Suppressor macrophage treated with lipopolysaccharide for 1 hour (primary cell): ENCODE measurements at regions not wholly inside any gene's neighbourhood (a gene's known extent, or its start where the extent isn't known, plus 50 kb on each side); places are given as distances from the start of the nearest gene placed in this dataset.
A peak's percentile ranks its signal among the peaks of the same experiment; 100 is the strongest.

Experiments
- DNase-seq, 3 donors: peaks; one replicate each; pipeline ENCODE4 v3.0.0-alpha.2; 2020 to 2022

DNA sequence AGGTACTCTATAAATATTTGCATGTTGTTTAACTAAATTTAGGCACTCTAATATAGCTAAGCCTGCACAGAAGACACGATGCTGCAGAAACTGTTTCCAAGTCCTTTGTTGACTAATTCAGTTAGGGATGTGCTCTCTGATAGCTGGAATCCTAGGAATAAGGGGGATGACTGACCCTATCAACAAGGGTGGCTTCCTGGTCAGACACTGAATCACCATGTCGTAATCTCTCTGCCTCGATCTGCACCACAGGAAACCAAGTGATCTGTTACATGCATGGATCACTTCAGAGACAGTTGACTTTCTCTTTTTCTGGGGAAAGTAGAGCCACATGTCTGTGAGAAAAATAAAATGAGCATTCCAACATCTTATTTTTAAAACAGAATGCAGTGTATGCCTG, 169.1 kb downstream of the GUCY2F start:
- peak in 1 of 3 donors; percentile 7 for DNase-seq

DNA sequence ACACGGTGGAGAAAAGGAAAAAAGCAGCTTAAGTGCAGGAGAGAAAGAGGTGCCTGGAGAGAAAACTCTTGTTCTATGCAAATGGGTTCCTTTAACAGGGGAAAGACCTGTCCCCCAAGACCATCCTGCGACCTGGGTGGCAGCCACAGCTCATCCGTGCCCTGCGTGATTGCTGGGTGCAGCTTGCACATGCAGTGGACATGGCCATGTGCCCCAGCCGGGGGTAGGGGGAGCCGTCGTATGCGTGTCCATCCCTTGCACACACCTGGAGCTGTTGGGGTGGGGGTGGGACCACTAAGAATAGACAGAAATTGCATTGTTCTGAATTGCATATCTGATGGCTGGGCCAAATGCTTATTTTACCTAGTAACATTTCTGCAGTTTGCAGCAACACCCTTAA, 171.9 kb downstream of the GUCY2F start:
- DNase-seq: no peak

DNA sequence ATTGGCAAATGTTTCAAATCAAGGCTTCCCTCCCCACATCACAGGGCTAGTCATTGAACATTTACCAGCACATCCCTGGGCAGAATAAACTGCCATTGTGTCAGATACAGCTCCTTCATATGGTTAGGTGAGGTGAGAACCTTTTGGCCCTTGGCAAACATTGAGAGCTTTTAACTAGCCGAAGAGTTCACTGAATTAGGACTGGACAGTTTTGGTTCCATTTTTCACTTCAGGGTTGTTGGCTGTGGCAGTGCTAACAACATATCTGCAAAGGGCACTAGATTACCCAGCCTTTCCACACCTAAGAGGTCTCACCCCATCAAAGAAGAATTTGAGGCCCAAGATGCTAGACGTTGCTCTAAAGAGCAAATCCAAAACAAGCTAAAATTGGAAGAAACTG, 180.7 kb downstream of the GUCY2F start:
- DNase-seq: no peak

DNA sequence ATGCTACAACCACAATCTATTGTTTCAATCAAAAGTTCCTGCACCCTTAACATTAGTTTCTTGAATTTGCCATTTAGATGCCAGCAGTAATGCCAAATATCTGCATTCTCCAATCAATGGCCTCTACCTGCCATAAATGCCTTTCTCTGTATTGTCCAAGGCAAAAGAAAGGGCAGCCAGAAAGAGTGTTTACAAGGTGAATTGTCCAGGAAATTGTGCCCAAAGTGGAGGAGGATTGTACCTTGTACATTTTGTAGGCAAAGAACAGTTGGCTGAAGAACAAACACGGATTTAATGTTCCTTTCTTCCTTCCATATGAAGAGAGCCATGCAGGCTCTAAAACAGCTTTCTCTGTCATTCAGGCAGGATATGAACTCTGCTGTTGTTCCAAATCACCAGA, 181.5 kb downstream of the GUCY2F start:
- no peak for DNase-seq

DNA sequence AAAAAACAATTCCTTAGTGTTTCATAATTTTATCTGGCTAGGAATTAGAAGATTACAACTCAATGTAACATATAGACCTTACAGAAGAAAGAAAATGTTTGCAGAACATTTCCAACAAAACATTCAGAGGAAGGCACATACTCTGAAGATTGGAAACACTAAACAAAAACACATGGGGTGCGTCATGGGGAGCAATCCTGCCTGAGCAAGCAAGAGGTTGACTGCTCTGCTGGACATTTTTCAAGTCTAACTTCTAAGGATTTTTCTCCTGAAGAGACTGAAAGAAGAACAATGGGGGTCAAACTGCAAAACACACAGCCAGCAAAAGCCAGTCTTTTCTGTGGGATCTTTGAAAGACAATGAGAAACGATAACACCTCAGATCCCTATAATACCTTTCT, 182.8 kb downstream of the GUCY2F start:
- no peak for DNase-seq

DNA sequence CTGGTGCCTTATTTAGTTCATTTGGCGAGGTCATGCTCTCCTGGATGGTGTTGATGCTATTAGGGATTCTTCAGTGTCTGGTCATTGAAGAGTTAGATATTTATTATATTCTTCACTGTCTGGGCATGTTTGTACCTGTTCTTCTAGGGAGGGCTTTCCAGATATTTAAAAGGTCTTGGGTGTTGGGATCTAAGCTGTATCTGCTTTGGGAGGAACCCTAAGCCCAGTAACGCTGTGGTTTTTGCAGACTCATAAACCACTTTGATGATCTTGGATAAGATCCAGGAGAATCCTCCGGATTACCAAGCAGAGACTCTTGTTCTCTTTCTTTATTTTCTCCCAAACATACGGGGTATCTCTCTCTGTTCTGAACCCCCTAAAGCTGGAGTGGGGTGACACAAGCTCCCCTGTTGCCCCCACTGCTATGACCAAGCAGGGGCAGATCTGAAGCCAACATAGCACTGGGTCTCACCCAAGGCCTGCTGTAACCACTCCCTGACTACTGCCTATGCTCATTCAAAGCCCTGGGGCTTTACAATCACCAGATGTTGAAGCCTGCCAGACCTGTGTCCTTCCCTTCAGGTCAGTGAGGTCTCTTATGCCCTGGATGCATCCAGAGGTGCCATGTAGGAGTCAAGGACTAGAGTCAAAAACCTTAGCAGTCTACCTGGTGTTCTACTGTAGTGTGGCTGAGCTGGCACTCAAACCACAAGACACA, 187.6 kb downstream of the GUCY2F start:
- DNase-seq: no peak

DNA sequence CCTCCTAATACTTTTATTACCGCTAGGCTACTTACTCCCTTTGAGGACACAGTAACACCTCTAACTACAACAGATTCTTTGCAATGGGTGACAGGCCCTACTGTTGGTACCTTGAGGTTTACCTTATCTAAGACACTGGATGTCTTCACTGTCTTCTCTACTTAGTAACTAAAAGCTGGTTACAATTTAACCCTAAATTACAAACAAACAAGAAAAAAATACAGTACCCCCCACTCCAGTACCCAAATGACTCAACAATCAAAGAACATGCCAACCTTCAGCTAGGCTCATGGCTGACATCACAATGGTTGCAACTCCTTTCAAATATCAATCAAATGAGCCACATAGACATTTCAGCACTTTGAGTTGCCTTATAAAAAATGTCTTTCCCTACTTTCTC, 198.0 kb downstream of the GUCY2F start:
- DNase-seq: no peak

DNA sequence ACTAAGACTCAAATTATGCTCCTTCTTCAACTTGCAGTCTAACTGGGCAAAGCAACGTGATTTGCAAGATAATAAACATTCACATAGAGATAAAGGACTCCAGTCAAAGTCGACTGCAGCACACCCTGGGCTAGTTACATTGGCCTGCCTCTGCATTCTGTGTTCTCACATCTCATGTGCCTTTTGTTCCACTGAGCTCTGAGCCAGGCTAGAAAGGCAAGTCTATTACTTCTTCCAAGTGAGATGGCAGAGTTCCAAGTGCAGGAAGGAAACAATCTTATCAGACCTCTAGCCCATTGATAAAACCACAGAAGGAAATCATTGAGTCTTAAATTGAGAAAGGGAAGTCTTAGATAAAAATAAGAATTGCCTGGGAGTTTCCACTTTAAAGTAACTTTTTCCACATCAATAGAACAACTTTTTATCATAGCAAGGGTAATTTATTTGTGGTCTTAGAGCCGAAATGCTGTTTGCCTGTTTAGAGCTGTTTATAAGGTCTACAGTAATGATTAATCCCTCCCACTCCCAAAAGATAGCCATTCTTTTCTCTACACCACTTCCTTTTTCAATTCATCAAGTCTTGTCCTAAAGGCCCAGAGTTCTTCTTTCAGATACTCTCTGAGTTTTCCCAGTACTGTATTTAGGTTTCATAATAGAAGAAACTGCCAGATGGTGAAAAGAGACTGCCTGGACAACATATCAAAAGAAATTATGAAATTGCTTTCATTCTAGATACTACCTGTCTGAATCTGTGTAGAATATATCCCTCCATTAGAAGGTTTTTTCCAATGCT, 200.2 kb downstream of the GUCY2F start:
- peak in 2 of 3 donors; percentile 20 to 24 for DNase-seq

DNA sequence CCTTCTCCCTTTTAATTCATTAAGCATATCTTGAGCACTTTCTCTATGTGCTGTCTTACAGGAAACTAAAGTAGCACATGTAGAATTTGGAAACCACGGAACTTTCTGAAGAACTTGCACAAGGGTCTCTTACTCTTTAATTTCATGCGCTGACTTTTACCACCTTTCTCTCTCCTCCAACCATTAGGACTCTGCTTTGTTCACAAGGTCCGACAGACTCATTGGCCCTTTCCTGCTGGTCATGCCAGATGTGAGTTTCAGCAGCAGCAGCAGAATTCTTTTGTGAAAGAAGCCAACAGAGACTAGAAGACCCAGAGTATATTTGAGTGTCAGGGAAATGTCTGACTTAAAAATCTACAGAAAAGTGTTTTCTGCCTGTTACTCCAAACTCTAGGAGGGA, 207.1 kb downstream of the GUCY2F start:
- no peak for DNase-seq

DNA sequence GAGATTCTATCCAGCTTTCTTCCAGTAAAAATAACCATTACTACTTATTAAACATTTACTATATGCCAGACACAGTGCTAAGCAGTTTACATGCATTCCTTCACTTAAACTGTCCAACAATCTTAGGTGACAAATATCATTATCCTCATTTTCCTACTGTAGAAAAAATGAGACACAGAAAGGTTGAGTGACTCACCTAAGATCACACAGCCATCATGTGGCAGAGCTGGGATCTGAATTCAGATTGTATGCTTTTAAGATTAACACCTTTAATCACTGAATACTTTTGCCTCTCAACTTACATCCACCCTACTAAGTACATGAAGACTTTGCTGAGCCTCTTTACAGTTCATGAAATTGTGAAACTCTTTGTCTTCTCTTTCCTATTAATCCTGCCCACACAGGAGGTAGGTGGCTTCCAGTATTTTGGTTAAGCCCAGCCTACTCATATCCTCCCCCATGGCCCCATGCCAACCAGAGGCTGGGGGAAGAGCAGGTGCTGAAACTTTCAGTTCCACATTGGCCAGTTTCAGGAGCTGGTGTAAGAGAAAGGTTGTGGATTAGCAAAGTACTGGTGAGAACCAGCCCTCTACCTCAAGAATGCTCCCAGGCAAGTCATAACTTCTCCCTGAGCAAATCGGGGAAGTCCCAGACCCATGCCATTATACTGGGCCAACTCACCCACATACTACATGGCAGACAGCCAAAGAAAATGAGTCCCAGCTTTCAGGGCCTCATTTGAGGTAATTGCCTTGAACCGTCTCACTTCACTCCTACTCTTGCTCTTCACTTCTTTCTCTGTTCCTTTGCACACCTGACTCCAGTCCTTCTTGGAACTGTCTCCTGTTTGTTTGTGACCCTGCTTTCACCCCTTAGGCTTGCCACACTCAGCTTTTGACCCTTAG, 211.1 kb downstream of the GUCY2F start:
- DNase-seq: peak; percentile 77 to 83 (median 82)

DNA sequence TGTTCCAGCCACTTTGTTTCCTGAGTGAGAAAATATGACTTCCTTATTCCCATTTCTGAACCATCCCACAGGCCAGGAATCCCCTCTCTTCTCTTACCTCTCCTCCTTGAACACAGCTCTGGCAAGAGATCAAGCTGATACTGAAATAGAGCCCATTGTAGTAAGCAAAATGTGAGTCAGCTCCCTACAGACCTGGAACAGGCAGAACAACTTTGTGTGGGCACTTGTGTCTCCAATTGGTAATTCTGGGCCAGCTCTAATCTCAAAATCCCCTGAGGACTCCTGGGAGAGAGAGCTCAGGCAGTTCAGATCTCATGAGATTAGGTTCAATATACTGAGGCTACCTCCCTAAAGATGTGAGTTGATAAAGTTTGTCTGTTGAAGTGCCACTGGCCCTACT, 213.5 kb downstream of the GUCY2F start:
- peak in 2 of 3 donors; percentile 10 to 29 for DNase-seq

DNA sequence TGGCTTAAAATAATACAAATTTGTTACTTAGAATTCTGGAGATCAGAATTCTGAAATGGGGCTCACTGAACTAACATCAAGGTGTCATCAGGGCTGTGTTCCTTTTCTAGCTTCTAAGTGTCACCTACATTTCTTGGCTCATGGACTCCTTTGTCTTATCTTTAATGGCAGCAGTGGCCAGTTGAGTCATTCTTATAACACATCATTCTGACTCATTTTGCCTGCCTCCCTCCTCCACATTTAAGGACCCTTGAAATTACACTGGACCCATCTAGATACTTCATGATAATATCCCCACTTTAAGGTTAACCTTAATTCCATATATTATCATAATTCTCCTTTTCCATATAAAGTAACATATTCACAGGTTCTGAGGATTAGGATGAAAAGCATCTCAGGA, 215.9 kb downstream of the GUCY2F start:
- no peak for DNase-seq

DNA sequence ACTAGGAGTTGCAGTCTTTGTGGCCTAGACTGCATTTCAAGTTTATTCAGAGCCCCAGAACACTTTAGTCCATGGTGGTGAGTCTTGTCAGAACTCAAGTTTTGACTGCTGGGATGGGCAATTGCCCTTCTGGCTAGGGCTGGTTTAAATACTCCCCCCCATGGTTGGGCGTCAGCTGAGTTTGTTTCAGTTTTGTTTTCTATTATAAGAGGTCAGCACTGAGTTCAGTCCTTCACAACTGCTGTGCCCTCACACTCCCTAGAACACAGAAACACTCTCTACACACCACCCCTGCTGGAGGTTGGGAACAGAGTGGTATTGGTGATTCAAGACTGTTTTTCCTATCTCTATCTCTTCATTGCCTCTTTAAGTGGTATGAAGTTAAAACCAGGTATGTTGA, 217.0 kb downstream of the GUCY2F start:
- DNase-seq: no peak

DNA sequence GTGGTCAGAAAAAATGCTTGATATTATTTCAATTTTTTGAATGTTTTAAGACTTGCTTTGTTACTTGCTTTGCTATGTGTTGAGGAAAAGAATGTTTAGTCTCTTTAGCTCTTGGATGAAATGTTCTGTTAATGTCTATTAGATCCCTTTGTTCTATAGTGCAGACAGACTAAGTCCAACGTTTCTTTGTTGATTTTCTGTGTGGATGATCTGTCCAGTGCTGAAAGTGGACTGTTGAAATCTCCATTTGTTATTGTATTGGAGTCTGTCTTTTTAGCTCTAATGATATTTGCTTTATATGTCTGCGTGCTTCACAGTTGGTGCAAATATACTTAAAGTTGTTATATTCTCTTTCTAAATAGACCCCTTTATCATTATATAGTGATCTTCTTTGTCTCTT, 220.6 kb downstream of the GUCY2F start:
- DNase-seq: no peak

DNA sequence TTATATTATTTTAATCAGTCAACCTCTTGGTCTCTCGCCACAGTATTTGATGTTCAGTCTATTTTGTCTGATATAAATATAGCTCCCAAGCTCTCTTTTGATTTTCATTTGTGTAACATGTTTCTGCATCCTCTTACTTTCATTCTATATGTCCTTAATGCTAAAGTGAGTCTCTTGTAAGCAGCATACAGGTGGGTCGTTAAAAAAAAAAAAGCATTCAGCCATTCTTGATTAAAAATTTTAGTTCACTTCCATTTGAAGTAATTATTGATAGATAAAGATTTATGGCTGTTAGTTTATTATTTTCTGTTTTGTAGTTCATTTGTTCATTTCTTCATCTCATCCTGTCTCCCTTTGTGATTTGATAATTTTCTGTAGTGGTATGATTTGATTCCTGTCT, 229.1 kb downstream of the GUCY2F start:
- no peak for DNase-seq

DNA sequence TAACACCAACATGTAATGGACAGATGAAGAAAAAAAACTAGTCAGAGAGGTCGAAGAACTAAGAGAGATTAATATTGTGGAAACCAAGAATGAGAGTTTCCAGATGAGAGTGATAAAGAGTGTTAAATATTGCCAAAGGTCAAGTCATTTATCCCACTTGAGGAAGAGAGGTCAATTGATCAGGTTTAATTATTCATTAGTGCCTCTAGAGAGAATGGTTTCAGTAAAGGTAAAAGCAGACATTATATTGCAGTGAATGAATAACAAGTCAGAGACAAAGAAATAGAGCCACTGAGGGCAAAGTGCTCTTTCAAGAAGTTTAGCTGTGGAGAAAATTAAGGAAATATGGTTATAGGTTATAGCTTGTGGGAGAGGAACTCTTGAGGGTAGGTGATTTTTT, 263.1 kb downstream of the GUCY2F start:
- DNase-seq: no peak

DNA sequence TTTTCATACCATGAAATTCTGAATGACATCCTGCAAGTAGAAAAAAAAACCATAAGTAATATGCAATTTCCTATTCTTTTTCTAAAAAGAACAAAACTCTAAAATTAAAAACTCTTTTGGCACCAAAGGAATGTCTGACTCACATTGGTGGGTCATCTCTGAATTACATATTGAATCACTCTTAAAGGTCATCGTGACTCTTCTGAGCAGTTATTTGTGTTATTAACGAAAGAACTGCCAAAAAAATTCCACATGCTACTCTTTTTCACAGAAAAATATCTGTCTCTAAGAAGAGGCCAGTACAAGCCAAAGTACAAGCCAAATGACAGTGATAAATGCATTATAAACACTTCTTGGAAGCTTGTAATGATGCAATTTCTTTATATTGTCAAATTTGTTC, 282.2 kb downstream of the GUCY2F start:
- no peak for DNase-seq

DNA sequence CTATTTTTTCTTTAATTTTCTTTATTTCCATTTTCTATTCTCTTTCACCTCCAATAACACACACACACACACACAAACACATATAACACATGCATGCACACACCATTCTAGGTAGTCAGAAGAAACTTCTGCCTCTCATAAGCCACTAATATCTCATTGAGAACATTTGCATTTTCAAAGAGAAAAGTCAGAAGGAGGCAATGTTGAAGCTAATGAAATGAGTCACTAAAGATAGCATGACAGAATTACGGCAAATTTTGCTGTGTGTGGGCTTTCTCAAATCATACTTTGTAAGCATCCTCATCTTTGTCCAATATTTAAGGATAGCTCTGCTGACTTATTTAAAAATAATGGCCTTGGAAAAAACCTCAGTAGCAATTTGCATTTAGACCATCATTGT, 291.3 kb downstream of the GUCY2F start:
- DNase-seq: no peak

DNA sequence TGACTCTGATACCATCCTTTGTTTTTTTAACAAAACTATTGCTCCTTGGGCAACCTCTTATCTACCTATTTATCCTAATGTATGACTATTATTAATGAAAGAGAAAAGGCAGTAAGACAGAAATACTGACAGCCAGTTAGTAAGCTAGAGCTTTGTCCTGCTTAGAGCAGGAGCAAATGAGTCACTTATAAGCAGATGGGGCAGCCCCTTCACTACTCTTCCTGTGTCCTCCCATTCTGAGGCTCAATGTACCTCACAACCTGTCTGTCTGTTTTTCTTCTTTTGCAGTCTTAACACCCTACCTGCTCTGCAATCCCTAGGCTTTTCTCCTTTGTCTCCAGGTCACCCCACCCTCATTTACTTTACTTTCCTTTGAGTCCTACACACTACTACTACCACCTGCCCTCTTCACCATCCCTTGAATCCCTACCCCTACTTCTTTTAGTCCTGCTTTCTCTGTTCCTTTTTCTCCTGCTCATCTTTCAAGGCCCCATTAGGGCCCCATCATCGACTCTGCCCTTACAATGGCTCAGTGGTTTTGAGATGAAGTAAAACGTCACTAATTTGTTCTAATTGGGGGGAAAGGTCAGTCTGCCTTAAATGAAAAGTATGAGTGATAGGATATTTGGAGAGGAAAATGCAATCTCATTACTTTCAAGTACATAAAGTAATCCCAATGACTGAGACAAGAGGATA, 294.3 kb downstream of the GUCY2F start:
- no peak for DNase-seq

DNA sequence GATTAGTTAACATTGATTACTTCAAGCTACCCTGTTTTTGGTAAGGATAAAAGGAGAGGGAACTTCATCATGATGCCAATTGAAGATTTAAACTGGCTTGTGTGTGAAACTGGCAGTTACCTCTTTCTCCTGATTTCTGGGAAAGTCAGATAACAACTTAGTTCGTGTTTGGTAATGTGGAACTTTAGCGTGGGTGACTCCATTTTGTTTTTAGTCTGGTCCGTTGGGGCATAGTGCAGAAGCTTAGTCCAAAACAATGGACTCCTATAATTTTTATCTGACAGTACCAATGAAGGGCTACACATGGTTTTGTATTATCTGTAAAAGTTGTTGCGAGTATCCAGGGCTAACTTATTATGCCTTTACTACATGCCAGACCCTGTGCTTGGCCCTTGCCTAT, 294.9 kb downstream of the GUCY2F start:
- DNase-seq: no peak

DNA sequence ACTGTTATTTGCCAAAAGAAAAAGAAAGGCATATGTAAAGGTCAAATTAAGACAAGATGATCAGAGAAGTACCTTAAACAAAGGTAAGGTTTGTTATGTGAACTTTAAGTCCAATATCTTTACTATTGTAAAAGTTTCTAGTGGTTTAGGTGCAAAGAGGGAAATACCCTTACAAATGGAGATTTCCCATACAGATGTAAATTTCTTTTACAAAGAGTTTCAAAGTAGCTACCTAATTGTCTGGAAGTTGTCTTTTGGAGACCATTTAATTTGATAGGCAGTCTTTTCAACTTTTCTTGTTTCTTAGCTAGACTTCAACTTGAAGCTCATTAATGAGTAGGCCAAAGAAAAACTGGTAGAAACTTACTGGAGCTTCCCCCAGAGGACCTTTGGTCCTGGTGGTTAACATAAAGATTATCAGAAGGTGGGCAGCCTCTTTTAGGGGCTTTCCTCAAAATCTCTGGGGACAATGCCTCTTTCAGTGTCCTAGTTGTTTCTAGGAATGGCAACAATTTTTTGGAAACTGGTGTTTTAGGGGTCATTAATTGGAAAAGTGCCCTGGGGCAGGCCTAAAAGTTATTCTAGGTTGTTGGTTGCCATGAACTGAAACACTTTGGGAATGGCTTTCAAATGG, 297.3 kb downstream of the GUCY2F start:
- no peak for DNase-seq

DNA sequence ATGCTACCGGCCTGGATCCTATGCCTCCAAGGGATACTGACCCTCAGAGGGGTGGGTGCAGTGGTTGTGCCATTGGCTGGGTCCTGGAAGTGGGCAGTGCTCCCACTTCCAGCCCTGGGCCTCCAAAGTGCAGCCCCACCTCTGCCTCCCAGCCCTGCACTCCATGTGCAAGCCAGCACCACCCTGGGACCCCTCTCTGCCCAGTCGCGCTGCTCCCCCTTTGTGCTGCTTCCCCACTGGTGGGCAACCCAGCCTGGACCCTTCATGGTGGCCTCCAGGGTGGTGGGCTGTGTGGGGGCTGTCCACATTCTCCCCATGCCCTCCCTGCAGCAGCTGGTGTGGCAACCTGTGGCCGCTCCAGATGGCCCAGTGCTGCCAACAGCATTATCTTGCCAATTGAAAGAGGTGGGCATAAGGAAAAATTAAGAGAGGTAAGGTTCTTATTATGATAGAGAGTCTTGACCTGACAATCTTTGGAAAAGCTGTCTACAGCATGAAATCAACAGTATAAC, 309.7 kb downstream of the GUCY2F start:
- no peak for DNase-seq
